GM18498 (cell line): ENCODE measurements at regions not wholly inside any gene's neighbourhood (a gene's known extent, or its start where the extent isn't known, plus 50 kb on each side); places are given as distances from the start of the nearest gene placed in this dataset.
"Not testable (repeated sequence)": the region's sequence is repeated elsewhere in the genome, so short reads cannot be mapped to it uniquely, and the experiment has no call there.

Source experiments
- ATAC-seq: cut with Tn5 transposase; IDR thresholded peaks from one replicate; pipeline ENCODE4 v1.9.1; 2021; ENCODE audit warnings: mild to moderate bottlenecking, moderate library complexity; ENCODE audit not compliant: unreplicated experiment

DNA sequence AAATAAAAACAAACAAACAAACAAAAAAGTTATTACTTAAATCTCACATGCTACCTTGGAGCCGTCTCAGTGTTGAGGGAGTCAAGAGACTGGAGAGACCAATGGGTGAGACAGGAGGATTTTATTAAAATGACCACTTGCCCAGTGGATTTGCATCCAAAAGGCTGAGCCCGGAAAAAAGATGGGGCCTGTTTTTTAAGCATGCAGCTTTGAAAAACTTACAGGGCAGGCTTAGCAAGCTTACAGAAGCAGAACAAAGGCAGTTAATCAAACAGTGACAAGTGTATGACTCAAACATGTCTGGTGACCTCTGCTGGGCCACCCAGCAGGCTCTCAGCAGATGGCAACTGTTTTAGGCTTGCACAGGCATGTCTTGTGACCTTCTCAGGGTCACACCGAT lies 82.5 kb downstream of the POTEH start:
- not testable (repeated sequence) for ATAC-seq

DNA sequence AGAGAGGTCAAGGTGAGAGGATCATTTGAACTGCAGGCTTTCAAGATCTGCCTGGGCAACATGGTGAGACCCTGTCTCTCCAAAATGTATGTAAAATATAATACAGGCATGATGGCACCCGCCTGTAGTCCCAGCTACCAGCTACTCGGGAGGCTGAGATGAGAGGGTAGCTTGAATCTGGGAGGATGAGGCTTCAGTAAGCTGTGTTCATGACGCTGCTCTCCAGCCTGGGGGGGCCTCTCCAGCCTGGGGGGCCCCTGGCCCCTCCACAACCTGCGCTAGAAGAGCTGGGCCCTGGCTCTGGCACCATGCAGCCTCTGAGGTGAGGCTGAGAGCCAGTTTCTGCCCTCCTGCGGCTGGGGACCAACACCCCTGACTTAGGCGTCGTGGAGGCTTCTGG lies 85.3 kb downstream of the POTEH start:
- not testable (repeated sequence) for ATAC-seq

DNA sequence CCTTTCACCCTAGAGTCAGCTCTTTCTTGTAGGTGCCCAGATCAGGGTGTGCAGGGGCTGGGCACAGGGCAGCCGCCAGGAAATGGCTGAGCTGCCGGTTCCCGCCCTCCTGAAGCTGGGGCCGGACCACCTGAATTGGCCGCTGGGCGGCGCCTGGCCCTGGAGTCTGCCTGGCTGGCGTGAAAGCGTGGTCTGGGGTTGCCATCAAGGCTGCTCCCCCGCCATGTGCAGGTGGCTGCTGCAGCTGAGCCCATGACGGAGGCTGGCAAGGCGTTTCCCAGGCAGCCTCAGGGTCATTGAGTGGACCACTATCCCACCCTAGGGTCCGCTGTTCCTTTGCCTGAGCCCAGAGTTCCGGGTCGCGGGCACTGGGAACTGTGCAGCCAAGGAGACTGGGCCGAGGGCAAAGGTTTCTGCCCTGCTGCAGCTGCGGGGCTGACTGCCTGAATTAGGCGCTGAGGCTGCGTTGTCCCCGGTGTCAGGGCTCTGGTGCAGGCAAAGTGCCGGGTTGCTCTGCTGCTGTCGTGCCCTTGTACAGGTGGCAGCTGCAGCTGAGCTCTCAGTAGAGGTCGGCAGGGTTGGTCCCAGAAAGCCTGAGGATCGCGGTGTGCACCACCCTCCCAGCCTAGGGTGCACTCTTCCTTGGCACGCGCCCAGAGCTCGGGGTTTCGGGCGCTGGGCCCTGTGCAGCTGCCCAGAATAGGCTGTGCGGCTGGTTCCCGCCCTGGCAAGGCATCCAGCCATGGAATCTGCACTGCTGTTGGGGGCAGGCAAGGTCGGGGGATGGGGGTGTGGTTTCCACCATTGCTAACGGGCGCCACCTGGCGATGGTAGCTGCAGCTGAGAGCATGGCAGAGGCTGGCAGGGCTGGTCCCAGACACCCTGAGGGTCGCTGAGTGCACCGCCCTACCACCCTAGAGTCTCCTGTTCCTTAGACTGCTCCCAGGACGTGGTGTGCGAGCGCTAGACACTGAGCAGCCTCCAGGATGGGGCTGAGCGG lies 86.1 kb downstream of the POTEH start:
- not testable (repeated sequence) for ATAC-seq

DNA sequence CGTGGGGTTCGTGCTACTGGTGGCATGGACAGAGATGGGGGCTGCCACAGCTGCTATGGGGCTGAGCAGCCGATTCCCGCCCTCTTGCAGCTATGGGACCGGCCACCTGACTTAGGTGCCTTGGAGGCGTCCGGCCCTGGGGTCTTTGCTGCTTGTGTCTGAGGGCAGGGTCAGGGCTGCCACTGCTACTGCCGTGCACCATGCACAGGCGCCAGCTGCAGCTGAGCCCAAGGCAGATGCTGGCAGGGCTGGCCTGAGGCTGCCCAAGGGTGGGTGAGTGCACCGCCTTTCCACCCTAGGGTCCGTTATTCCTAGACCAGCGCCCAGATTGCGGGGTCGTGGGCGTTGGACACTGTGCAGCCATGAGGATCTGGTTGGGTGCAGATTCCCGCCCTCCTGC lies 86.9 kb downstream of the POTEH start:
- not testable (repeated sequence) for ATAC-seq

DNA sequence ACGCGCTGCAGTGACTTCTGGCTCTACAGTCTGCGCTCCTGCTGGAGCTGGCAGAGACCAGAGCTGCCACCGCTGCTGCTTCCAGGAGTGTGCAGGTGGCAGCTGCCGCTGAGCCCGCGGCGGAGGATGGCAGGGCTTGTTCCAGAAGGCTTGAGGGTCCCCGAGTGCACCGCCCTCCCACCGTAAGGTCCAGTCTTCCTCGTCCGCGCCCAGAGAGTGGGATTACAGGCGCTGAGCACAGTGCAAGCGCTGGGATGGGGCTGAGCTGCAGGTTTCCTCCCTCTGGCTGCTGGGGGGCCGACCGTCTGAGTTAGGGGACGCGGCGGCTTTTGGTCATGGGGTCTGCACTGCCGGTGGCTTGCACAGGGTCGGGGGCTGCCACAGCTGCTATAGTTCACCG lies 87.3 kb downstream of the POTEH start:
- not testable (repeated sequence) for ATAC-seq

DNA sequence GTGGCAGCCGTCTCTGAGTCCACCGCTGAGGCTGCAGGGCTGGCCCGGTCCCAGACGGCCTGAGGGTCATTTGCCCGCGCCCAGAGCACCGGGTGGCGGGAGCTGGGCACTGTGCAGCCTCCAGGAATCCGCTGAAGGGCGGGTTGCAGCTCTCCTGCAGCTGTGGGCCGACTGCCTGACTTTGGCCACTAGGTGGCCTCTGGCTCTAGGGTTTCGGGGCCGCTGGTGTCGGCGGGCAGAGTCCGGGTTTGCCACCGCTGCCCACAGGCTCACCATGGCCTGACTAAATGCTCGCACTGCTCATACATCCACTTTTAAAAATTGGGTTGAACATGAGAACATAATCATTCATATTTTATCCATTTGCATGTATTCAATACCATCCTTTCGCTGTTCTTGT lies 87.7 kb downstream of the POTEH start:
- ATAC-seq = not testable (repeated sequence)

DNA sequence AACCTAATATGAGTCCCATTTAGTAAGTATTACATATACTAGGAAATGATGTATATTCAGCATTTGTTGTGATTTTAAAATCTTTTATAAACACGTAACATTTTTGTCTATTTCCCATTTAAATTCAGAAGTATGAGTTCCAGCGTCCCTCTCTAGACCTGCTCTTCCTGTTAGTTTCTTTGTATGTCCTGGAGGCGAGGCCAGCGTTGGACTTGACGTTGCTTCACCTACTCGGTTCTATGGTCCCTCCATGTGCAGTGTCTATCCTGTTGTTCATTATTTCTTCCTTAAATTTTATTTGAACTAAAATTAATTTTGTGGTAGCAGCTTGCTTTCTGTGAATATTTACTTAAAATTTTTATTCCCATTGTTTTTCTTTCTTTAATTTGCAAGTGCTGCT lies 88.5 kb downstream of the POTEH start:
- ATAC-seq = not testable (repeated sequence)

DNA sequence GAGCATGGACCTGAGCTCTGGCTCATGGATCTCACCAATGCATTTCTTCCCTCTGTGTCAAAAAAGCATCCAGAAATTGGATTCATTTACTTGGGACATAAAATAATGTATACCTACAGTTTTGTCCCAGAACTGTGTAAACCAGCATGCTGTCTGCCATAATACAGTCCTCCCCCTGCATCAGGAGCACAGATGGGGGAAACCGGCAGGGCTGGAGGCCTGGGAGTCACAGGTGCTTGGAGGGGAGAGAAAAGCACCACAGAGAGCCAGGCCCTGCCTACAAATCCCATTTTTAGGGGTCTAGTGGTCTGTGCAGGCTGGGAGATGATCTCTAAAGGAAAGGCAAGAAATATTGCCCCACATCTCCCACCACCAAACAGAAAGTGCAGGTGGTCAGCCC lies 91.8 kb downstream of the POTEH start:
- not testable (repeated sequence) for ATAC-seq

DNA sequence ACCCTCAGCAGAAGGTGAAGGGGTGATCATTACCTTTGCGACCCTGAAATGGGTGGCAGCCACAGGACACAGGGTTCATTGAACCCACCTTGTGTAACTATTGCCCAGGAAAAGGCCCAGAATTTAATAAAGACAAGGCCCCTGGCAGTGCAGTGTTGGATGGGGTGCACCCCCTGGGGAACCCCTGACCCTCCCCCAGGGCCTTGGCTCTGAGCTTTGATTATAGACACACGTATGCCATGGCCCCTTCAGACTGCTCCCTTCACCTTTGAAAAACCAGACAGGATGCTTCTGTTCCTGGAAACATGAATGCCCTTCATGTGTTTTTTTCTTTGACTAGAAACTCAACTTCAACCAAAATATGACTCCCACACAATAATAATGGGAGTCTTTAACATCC lies 93.1 kb downstream of the POTEH start:
- not testable (repeated sequence) for ATAC-seq

DNA sequence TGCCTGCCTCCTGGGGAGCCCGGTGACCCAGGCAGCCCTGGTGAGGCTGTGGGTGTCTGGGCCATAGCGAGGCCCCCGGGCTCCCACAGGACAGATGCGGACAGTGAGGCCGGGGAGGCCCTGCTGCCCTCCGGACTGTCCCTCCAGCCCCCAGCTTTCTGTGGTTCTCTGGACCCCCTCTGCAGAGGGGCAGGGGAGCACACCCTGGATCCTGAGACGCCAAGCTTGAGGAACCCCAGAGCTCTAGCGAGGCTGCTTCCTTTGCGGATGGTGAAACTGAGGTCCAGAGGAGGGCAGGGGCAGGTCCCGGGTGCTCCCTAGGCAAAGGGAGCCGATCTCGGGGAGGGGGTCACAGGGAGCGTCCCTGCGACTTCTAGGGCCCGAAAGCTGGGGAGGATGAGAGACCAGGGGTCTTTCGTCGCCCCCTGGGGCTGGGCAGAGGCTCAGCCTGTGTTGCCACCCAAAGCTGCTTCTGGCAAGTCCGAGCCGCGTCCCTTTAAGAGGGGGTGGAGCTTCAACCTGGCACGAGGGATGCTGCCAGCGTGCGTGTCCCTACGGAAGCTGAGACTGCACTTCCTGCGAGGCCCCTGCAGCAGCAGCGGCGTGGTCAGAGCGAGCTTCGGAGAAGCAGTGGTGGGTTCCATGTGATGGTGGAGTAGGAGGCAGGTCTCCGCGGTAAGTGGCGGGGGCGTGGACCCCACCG lies 94.7 kb downstream of the POTEH start:
- not testable (repeated sequence) for ATAC-seq

DNA sequence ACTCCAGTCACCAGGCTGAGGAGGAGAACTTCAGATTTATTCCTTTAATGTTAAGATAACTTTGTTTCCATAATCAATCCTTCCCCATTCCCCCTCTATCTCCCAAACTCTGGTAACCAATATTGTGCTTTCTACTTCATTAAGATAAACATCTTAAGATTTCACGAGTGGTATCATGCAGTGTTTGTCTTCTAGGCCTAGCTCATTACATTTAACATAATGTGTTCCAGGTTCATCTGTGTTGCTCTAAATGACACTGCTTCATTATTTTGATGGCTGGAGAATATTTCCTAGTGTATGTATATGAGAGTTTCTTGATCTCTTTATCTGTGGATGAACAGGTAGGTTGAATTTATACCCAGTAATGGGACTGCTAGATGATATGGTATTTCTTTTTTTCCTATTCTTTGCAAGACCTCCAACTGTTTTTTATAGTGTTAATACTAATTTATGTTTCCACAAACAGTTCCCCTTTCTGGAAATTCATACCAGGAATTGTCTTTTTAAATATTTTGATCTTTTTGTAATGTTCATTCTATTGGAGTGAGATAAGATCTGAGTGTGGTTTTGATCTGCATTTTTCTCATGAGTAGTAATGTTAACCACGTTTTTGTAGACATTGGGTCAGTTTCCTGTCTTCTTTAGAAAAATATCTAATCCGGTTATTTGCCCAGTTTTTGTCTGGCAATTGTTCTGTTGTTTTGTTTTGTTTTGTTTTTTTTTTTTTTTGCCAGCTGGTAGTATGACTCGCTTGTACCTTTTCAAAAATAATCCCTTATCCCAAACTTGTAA lies 97.3 kb downstream of the POTEH start:
- not testable (repeated sequence) for ATAC-seq

DNA sequence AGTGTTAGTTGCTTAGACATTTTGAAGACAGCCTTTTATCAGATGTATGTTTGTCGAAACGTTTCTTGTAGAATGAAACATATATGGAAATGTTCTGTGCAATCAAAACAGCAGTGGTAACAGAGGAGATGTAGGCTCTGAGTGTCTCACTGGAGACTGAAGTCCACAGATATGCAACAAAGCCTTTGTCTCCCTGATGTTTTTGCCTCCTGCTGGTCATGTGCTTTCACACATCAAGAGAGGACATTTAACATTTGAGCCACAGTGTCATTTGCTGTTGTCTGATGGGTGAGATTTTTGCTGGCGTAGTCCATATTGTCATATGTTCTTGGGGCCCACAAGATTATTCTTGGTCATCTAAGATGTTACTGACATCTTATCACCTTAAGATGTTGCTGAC lies 101.7 kb downstream of the POTEH start:
- ATAC-seq = not testable (repeated sequence)

DNA sequence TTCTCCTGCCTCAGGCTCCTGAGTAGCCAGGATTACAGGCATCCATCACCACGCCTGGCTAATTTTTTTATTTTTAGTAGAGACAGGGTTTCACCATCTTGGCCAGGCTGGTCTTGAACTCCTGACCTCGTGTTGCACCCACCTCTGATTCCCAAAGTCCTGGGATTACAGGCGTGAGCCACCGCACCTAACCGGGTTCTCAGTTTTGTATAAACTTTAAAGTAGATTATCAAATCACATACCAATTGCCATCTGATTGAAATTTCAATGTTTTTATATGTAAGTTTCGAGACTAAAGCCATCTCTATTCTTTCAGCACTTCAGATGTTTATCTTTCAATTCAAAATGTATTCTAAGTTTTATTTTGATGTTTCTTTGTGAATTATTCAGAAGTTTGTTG lies 110.1 kb downstream of the POTEH start:
- ATAC-seq = not testable (repeated sequence)

DNA sequence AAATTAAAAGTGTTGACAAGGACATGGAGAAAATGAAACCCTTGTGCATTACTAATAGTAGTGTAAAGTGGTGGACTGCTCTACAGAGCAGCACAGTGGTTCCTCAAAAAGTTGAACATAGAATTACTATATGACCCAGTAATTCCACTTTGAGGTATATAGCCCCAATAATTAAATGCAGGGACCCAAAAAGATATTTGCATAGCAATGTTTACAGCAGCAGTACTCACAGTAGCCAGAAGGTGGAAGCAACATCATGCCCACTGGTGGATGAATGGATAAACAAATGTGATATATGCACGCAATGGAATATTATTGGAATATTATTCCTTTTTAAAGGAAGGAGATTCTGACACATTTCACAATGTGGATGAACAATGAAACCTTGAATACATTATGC lies 121.3 kb downstream of the POTEH start:
- ATAC-seq = peak; percentile 73

DNA sequence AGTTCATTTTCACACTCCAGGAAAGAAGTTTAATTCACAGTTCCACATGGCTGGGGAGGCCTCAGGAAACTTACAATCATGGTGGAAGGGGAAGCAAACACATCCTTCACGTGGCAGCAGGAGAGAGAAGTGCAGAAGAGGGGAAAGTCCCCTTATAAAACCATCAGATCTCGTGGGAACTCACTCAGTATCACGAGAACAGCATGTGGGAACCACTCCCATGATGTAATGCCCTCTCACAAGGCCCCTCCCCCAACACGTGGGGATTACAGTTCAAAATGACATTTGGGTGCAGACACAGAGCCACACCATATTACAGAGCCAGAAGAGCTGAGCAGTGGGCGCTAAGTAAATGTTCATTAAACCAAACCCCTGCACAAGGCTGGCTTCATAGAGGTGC lies 126.0 kb downstream of the POTEH start:
- not testable (repeated sequence) for ATAC-seq

DNA sequence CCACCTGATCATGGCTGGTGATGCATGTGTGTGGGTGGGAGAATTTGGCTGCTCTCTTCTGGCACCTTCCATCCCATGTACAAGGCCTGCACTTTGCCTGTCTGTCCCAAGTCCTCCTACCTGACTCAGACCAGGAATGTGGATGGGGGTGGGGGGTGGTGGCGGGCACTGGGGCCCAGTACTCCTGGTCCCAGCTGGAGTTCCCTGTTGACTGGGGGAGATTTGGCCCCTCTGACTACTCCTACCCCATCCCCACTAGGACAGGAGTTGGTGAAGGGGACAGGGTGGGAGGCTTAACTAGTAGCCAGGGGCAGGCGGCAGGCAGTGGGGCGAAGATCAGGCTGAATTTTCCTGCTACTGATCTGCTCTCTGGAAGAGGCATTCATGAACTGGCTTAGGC lies 126.6 kb downstream of the POTEH start:
- not testable (repeated sequence) for ATAC-seq

DNA sequence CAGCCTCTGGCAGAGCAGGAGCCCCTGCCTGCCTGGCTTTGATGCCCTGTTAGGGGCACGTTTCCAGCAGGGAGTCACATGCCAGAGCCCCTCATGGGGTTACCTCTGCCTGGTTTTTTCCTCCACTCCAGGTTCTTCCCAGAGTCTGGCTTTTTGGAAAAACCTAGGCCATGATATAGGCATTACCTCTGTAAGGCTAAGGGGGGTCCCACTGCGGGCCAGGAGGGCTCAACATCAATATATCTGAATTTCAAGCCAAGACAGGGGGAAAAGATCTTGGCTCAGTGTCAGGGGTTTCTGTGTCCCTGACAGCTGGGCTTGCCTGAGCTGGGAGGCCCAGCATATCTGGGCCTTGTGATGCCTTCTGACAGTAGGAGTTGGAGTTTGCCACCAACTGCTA lies 127.4 kb downstream of the POTEH start:
- ATAC-seq = not testable (repeated sequence)

DNA sequence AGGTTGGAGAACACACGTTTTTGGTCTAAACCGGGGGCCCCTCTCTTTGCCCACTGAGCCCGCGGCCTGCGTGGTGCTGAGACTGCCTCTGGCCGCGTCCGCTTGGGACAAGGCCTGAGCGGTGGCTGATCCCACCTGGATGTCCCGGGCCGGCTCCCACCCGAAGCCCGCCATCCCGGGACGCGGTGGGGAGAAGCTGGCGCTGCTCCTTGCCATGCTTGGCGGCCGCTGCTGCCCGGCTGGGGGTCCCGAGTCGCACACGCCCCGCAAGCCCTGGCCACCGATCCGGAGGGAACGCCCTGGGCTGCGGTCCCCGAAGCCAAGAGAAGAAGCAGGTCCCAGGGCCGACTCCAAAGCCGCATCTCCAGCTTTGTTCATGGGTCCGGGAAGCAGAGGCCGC lies 130.1 kb downstream of the POTEH start:
- not testable (repeated sequence) for ATAC-seq

DNA sequence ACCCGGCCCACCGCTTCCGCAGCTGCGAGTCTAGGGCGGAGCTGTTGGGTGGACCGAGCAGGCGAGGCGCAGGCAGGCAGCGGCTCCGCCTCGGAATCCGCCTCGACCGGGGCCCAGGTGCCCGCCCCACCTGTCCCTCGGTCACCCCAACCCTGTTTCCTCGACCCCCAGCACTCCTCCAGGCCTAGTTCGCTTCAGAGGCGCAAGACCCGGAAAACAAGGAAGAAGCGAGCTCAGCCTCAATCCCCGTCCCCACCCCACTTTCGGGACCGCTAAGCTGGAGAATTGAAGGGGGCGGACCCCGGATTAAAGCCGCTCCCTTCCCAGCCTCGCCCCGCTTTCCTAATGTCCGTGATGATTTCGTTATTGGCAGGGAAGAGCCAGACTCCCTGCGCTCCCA lies 131.3 kb downstream of the POTEH start:
- not testable (repeated sequence) for ATAC-seq

DNA sequence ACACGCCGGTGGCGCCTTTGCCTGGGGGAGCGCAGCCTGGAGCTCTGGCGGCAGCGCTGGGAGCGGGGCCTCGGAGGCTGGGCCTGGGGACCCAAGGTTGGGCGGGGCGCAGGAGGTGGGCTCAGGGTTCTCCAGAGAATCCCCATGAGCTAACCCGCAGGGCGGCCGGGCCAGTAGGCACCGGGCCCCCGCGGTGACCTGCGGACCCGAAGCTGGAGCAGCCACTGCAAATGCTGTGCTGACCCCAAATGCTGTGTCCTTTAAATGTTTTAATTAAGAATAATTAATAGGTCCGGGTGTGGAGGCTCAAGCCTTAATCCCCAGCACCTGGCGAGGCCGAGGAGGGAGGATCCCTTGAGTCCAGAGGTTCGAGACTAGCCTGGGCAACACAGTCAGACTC lies 132.2 kb downstream of the POTEH start:
- ATAC-seq = not testable (repeated sequence)

DNA sequence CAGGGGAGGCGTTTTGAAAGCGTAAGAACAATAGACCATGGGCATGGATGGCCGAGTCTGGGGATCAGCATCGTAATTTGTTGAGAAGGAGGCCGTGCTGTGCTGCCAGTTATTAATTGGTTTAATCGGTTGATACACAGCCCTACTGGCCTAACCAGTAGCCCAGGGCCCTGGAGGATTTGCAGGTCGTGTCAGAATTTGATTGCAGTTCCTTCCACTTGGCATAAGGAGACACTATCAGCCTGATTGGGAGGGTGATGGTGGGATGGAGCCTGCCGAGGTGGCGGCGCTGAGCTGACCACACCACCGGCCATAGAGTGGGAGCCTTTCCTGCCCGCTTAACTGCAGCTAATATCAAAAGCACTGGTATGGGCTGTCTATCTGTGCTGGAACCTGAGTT lies 133.4 kb downstream of the POTEH start:
- ATAC-seq = not testable (repeated sequence)
